ENCODE measurements at regions not wholly inside any gene's neighbourhood (a gene's known extent, or its start where the extent isn't known, plus 50 kb on each side); places are given as distances from the start of the nearest gene placed in this dataset.

DNA sequence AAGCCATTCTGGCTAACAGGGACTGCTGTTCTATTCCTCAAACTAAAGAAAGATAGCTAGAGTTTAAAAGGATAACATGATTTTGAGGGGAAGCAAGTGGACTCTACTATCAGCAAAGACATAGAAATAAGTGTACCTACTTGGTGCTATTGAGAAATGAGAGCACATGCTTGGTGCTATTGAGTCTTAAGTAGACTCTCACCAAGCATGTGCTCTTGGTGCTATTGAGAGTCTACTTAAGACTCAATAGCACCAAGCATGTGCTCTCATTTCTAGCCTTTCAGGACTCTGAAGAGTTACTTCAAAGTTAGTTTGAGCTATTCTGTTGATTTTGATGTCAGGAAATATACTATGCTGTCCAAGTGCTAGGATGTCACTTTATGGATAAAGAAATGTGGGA, 733.0 kb upstream of the ZWINT start:
- TF ChIP-seq, protein P1, sequence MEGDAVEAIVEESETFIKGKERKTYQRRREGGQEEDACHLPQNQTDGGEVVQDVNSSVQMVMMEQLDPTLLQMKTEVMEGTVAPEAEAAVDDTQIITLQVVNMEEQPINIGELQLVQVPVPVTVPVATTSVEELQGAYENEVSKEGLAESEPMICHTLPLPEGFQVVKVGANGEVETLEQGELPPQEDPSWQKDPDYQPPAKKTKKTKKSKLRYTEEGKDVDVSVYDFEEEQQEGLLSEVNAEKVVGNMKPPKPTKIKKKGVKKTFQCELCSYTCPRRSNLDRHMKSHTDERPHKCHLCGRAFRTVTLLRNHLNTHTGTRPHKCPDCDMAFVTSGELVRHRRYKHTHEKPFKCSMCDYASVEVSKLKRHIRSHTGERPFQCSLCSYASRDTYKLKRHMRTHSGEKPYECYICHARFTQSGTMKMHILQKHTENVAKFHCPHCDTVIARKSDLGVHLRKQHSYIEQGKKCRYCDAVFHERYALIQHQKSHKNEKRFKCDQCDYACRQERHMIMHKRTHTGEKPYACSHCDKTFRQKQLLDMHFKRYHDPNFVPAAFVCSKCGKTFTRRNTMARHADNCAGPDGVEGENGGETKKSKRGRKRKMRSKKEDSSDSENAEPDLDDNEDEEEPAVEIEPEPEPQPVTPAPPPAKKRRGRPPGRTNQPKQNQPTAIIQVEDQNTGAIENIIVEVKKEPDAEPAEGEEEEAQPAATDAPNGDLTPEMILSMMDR (conservative IDR thresholded peaks at IDR 0.05 in 1 of 2, IDR thresholded peaks at IDR 0.05 in 1 of 2; ENCODE audit: extremely low read depth in 1 of 2, insufficient read depth in 1 of 2, low read depth in 1 of 2, low read length in 2 of 2), result no peak
- TF ChIP-seq EZH2 (IDR thresholded peaks at IDR 0.05; ENCODE audit: borderline replicate concordance, low read length), result no peak
